ENCODE measurements at regions not wholly inside any gene's neighbourhood (a gene's known extent, or its start where the extent isn't known, plus 50 kb on each side); places are given as distances from the start of the nearest gene placed in this dataset.

- no peak overlapping the region for H3K27ac ChIP-seq (ENCODE audit: low read depth, low read length)
- WGBS (ENCODE audit: extremely low coverage, insufficient coverage, low lambda C conversion rate) = no CpG with 5 or more reads among the region's 3 CpGs
Observed at GRCh38 chr3:31274326-31275024, 258.2 kb upstream of the STT3B start.

GRCh38 chr3:31275038-31275572, 257.6 kb upstream of the STT3B start:
- DNase-seq = no peak
- H3K27me3 ChIP-seq (ENCODE audit: insufficient read depth, low read length, poor library complexity) = no peaks in the 10 kb centered on the region
- no peak overlapping the region for H3K56ac ChIP-seq (ENCODE audit: low read length)
- no peak overlapping the region for H2AK5ac ChIP-seq (ENCODE audit: low read length)
- no peak overlapping the region for H3K4me2 ChIP-seq (ENCODE audit: low read length)
- no peak overlapping the region for H4K8ac ChIP-seq (ENCODE audit: low read depth, low read length)
- H3K23ac ChIP-seq (ENCODE audit: low read length) = no peak overlapping the region
- H2BK5ac ChIP-seq (ENCODE audit: low read length) = no peak overlapping the region
- H2BK15ac ChIP-seq (replicated peaks; ENCODE audit: low read depth) = no peak overlapping the region
- H3K4me1 ChIP-seq (ENCODE audit: control insufficient read depth, low read depth, low read length) = peaks cover 5% of the 10 kb centered on the region
- H3K36me3 ChIP-seq (ENCODE audit: control insufficient read depth, insufficient read depth, low read length) = no peaks in the 10 kb centered on the region
- H3K27ac ChIP-seq (ENCODE audit: low read depth, low read length) = no peak overlapping the region
- no peak overlapping the region for H3K9ac ChIP-seq (ENCODE audit: low read length)
- H2BK120ac ChIP-seq (ENCODE audit: low read depth, low read length) = no peak overlapping the region
- H3K18ac ChIP-seq (ENCODE audit: low read length) = no peak overlapping the region
- no CpG with 5 or more reads among the region's 3 CpGs for WGBS (ENCODE audit: extremely low coverage, insufficient coverage, low lambda C conversion rate)
- H3K4ac ChIP-seq (ENCODE audit: low read depth, low read length) = no peak overlapping the region
- no peaks in the 10 kb centered on the region for H3K79me2 ChIP-seq (ENCODE audit: control insufficient read depth, insufficient read depth, low read length)
- no peak overlapping the region for H3K4me3 ChIP-seq (ENCODE audit: low read length)
- H3K79me1 ChIP-seq (ENCODE audit: low read length) = no peaks in the 10 kb centered on the region
- no peak overlapping the region for H4K5ac ChIP-seq (ENCODE audit: low read length)

More at GRCh38 chr3:31274326-31275024, 258.2 kb upstream of the STT3B start:
- H4K5ac ChIP-seq (ENCODE audit: low read length) = no peak overlapping the region
- no peak overlapping the region for H3K9ac ChIP-seq (ENCODE audit: low read length)
- DNase-seq = no peak
- no peak overlapping the region for H2BK120ac ChIP-seq (ENCODE audit: low read depth, low read length)
- H3K56ac ChIP-seq (ENCODE audit: low read length) = no peak overlapping the region
- no peak overlapping the region for H4K8ac ChIP-seq (ENCODE audit: low read depth, low read length)
- H3K18ac ChIP-seq (ENCODE audit: low read length) = no peak overlapping the region
- no peaks in the 10 kb centered on the region for H3K27me3 ChIP-seq (ENCODE audit: insufficient read depth, low read length, poor library complexity)
- no peak overlapping the region for H3K4me2 ChIP-seq (ENCODE audit: low read length)
- no peak overlapping the region for H2AK5ac ChIP-seq (ENCODE audit: low read length)
- H3K79me2 ChIP-seq (ENCODE audit: control insufficient read depth, insufficient read depth, low read length) = no peaks in the 10 kb centered on the region
- H3K4ac ChIP-seq (ENCODE audit: low read depth, low read length) = no peak overlapping the region
- H3K4me1 ChIP-seq (ENCODE audit: control insufficient read depth, low read depth, low read length) = peaks cover 5% of the 10 kb centered on the region
- no peak overlapping the region for H3K4me3 ChIP-seq (ENCODE audit: low read length)
- H2BK15ac ChIP-seq (replicated peaks; ENCODE audit: low read depth) = no peak overlapping the region
- H3K79me1 ChIP-seq (ENCODE audit: low read length) = no peaks in the 10 kb centered on the region
- H2BK5ac ChIP-seq (ENCODE audit: low read length) = no peak overlapping the region
- H3K23ac ChIP-seq (ENCODE audit: low read length) = no peak overlapping the region
- no peaks in the 10 kb centered on the region for H3K36me3 ChIP-seq (ENCODE audit: control insufficient read depth, insufficient read depth, low read length)

- Histone ChIP-seq H2AK5ac (ENCODE audit: low read length) (no peak overlapping the region), H3K79me1 (ENCODE audit: low read length) (no peaks in the 10 kb centered on the region), H3K56ac (ENCODE audit: low read length) (no peak overlapping the region), H3K4me3 (ENCODE audit: low read length) (no peak overlapping the region), H3K23ac (ENCODE audit: low read length) (peak overlapping the region; percentile 24), H3K27ac (ENCODE audit: low read depth, low read length) (no peak overlapping the region), H2BK120ac (ENCODE audit: low read depth, low read length) (no peak overlapping the region), H3K4me1 (ENCODE audit: control insufficient read depth, low read depth, low read length) (peaks cover 5% of the 10 kb centered on the region), H2BK5ac (ENCODE audit: low read length) (no peak overlapping the region), H4K8ac (ENCODE audit: low read depth, low read length) (no peak overlapping the region), H3K36me3 (ENCODE audit: control insufficient read depth, insufficient read depth, low read length) (no peaks in the 10 kb centered on the region), H3K79me2 (ENCODE audit: control insufficient read depth, insufficient read depth, low read length) (no peaks in the 10 kb centered on the region), H3K9ac (ENCODE audit: low read length) (no peak overlapping the region), H3K18ac (ENCODE audit: low read length) (no peak overlapping the region), H3K27me3 (ENCODE audit: insufficient read depth, low read length, poor library complexity) (no peaks in the 10 kb centered on the region), H4K5ac (ENCODE audit: low read length) (no peak overlapping the region), H3K4me2 (ENCODE audit: low read length) (no peak overlapping the region), H2BK15ac (replicated peaks; ENCODE audit: low read depth) (no peak overlapping the region), H3K4ac (ENCODE audit: low read depth, low read length) (no peak overlapping the region)
- DNase-seq = no peak
- WGBS (ENCODE audit: extremely low coverage, insufficient coverage, low lambda C conversion rate) = no CpG with 5 or more reads among the region's 3 CpGs
Observed at GRCh38 chr3:31275583-31275982, 257.1 kb upstream of the STT3B start.

GRCh38 chr3:31277582-31277981, 255.1 kb upstream of the STT3B start:
- Histone ChIP-seq H2BK15ac (replicated peaks; ENCODE audit: low read depth) (no peak overlapping the region), H3K27me3 (ENCODE audit: insufficient read depth, low read length, poor library complexity) (no peaks in the 10 kb centered on the region), H2AK5ac (ENCODE audit: low read length) (no peak overlapping the region), H2BK120ac (ENCODE audit: low read depth, low read length) (no peak overlapping the region), H3K9ac (ENCODE audit: low read length) (no peak overlapping the region), H4K8ac (ENCODE audit: low read depth, low read length) (no peak overlapping the region), H3K4me3 (ENCODE audit: low read length) (no peak overlapping the region), H3K56ac (ENCODE audit: low read length) (no peak overlapping the region), H3K23ac (ENCODE audit: low read length) (no peak overlapping the region), H3K79me2 (ENCODE audit: control insufficient read depth, insufficient read depth, low read length) (no peaks in the 10 kb centered on the region), H4K5ac (ENCODE audit: low read length) (no peak overlapping the region), H3K4me1 (ENCODE audit: control insufficient read depth, low read depth, low read length) (peaks cover 5% of the 10 kb centered on the region), H2BK5ac (ENCODE audit: low read length) (no peak overlapping the region), H3K36me3 (ENCODE audit: control insufficient read depth, insufficient read depth, low read length) (no peaks in the 10 kb centered on the region), H3K18ac (ENCODE audit: low read length) (no peak overlapping the region), H3K27ac (ENCODE audit: low read depth, low read length) (no peak overlapping the region), H3K4me2 (ENCODE audit: low read length) (no peak overlapping the region), H3K79me1 (ENCODE audit: low read length) (no peaks in the 10 kb centered on the region), H3K4ac (ENCODE audit: low read depth, low read length) (no peak overlapping the region)
- no peak for DNase-seq
- no CpG with 5 or more reads among the region's 2 CpGs for WGBS (ENCODE audit: extremely low coverage, insufficient coverage, low lambda C conversion rate)

- H3K27ac ChIP-seq (ENCODE audit: low read depth, low read length) = no peak overlapping the region
- no peaks in the 10 kb centered on the region for H3K36me3 ChIP-seq (ENCODE audit: control insufficient read depth, insufficient read depth, low read length)
- no peak overlapping the region for H4K8ac ChIP-seq (ENCODE audit: low read depth, low read length)
- H2BK5ac ChIP-seq (ENCODE audit: low read length) = no peak overlapping the region
- DNase-seq = no peak
- H3K79me1 ChIP-seq (ENCODE audit: low read length) = no peaks in the 10 kb centered on the region
- no peak overlapping the region for H3K18ac ChIP-seq (ENCODE audit: low read length)
- H3K4me1 ChIP-seq (ENCODE audit: control insufficient read depth, low read depth, low read length) = peaks cover 5% of the 10 kb centered on the region
- no peaks in the 10 kb centered on the region for H3K27me3 ChIP-seq (ENCODE audit: insufficient read depth, low read length, poor library complexity)
- no peaks in the 10 kb centered on the region for H3K79me2 ChIP-seq (ENCODE audit: control insufficient read depth, insufficient read depth, low read length)
- no peak overlapping the region for H3K56ac ChIP-seq (ENCODE audit: low read length)
- no CpG with 5 or more reads among the region's 5 CpGs for WGBS (ENCODE audit: extremely low coverage, insufficient coverage, low lambda C conversion rate)
- no peak overlapping the region for H2AK5ac ChIP-seq (ENCODE audit: low read length)
- H4K5ac ChIP-seq (ENCODE audit: low read length) = no peak overlapping the region
- no peak overlapping the region for H3K4me3 ChIP-seq (ENCODE audit: low read length)
- no peak overlapping the region for H2BK15ac ChIP-seq (replicated peaks; ENCODE audit: low read depth)
- H3K23ac ChIP-seq (ENCODE audit: low read length) = no peak overlapping the region
- no peak overlapping the region for H3K4me2 ChIP-seq (ENCODE audit: low read length)
- no peak overlapping the region for H3K4ac ChIP-seq (ENCODE audit: low read depth, low read length)
- H3K9ac ChIP-seq (ENCODE audit: low read length) = no peak overlapping the region
- H2BK120ac ChIP-seq (ENCODE audit: low read depth, low read length) = no peak overlapping the region
Observed at GRCh38 chr3:31278532-31278931, 254.2 kb upstream of the STT3B start.

GRCh38 chr3:31284776-31285175, 247.9 kb upstream of the STT3B start:
- Histone ChIP-seq H2BK15ac (replicated peaks; ENCODE audit: low read depth) (no peak overlapping the region), H2BK5ac (ENCODE audit: low read length) (no peak overlapping the region), H3K27me3 (ENCODE audit: insufficient read depth, low read length, poor library complexity) (no peaks in the 10 kb centered on the region), H3K27ac (ENCODE audit: low read depth, low read length) (no peak overlapping the region), H3K79me1 (ENCODE audit: low read length) (no peaks in the 10 kb centered on the region), H3K4me1 (ENCODE audit: control insufficient read depth, low read depth, low read length) (no peaks in the 10 kb centered on the region), H4K5ac (ENCODE audit: low read length) (no peak overlapping the region), H2BK120ac (ENCODE audit: low read depth, low read length) (no peak overlapping the region), H3K18ac (ENCODE audit: low read length) (no peak overlapping the region), H3K79me2 (ENCODE audit: control insufficient read depth, insufficient read depth, low read length) (no peaks in the 10 kb centered on the region), H3K4me2 (ENCODE audit: low read length) (no peak overlapping the region), H3K23ac (ENCODE audit: low read length) (no peak overlapping the region), H2AK5ac (ENCODE audit: low read length) (no peak overlapping the region), H3K56ac (ENCODE audit: low read length) (no peak overlapping the region), H4K8ac (ENCODE audit: low read depth, low read length) (no peak overlapping the region), H3K36me3 (ENCODE audit: control insufficient read depth, insufficient read depth, low read length) (no peaks in the 10 kb centered on the region), H3K9ac (ENCODE audit: low read length) (no peak overlapping the region), H3K4ac (ENCODE audit: low read depth, low read length) (no peak overlapping the region), H3K4me3 (ENCODE audit: low read length) (no peak overlapping the region)
- no peak for DNase-seq
- no CpG with 5 or more reads among the region's 1 CpG for WGBS (ENCODE audit: extremely low coverage, insufficient coverage, low lambda C conversion rate)
